Naive thymus-derived CD4-positive, alpha-beta T cell (primary cell): ENCODE measurements at regions not wholly inside any gene's neighbourhood (a gene's known extent, or its start where the extent isn't known, plus 50 kb on each side); places are given as distances from the start of the nearest gene placed in this dataset.

ENCODE experiments used
- ATAC-seq: fragments of 150-1000 bp; cut with Tn5 transposase; 2 replicates; pipeline ENCODE4 v1.10.0; 2021; ENCODE audit warnings: mild to moderate bottlenecking, moderate library complexity
- CTCF ChIA-PET: fragments of 350-600 bp; sonication (Branson Sonifier 250); formaldehyde crosslinking; loops from one replicate; lab custom pipeline; 2021; ENCODE audit warnings: antibody characterized with exemption; lab: Charles Lee
- POLR2A ChIA-PET: fragments of 350-600 bp; sonication (Branson Sonifier 250); formaldehyde crosslinking; loops from one replicate; lab custom pipeline; 2021; ENCODE audit warnings: antibody characterized with exemption, inconsistent platforms; lab: Charles Lee
- DNase-seq, 9 donors: peaks; one replicate each; pipeline versions ENCODE4 v3.0.0 to v3.0.0-alpha.2; 2020 to 2022; ENCODE audit warnings: mixed read lengths in 1 of 9
- H3K27ac ChIP-seq: one replicate; pipeline ENCODE4 v1.7.0; 2013; ENCODE audit warnings: mild to moderate bottlenecking, low read depth, low read length, moderate library complexity
- H3K27me3 ChIP-seq, 2 donors: one replicate each; pipeline ENCODE4 v1.7.0; 2013; ENCODE audit warnings: low read length in 2 of 2, mild to moderate bottlenecking in 2 of 2, moderate library complexity in 2 of 2; ENCODE audit not compliant: control insufficient read depth in 2 of 2, insufficient read depth in 2 of 2
- H3K36me3 ChIP-seq, 3 experiments: 1 replicate in 2 of 3; 2 replicates in 1 of 3; pipeline ENCODE4 v1.7.0; 2013; ENCODE audit warnings: low read length in 3 of 3, mild to moderate bottlenecking in 3 of 3, moderate library complexity in 1 of 3; ENCODE audit not compliant: insufficient read depth in 3 of 3, control insufficient read depth in 2 of 3
- H3K4me1 ChIP-seq, 2 donors: one replicate each; pipeline ENCODE4 v1.7.0; 2013; ENCODE audit warnings: low read length in 2 of 2, mild to moderate bottlenecking in 2 of 2, moderate library complexity in 1 of 2; ENCODE audit not compliant: control insufficient read depth in 2 of 2, insufficient read depth in 2 of 2
- H3K4me3 ChIP-seq: 2 replicates; pipeline ENCODE4 v1.7.0; 2013; ENCODE audit warnings: mild to moderate bottlenecking, low read length
- H3K9me3 ChIP-seq, 3 experiments: 1 replicate in 2 of 3; 2 replicates in 1 of 3; pipeline ENCODE4 v1.7.0; 2013; ENCODE audit warnings: low read length in 3 of 3; ENCODE audit not compliant: control insufficient read depth in 2 of 3
- H3K27ac Mint-ChIP-seq, 9 donors: one replicate each; pipeline ENCODE4 v1.8.0; 2020 to 2022; ENCODE audit warnings: mixed read lengths in 9 of 9, mild to moderate bottlenecking in 8 of 9, moderate library complexity in 5 of 9, inconsistent platforms in 2 of 9
- H3K27me3 Mint-ChIP-seq, 5 donors: one replicate each; pipeline ENCODE4 v1.8.0; 2021 to 2022; ENCODE audit warnings: mixed read lengths in 5 of 5, mild to moderate bottlenecking in 1 of 5
- H3K36me3 Mint-ChIP-seq, 5 donors: one replicate each; pipeline ENCODE4 v1.8.0; 2020 to 2022; ENCODE audit warnings: mixed read lengths in 5 of 5, mild to moderate bottlenecking in 3 of 5, inconsistent platforms in 1 of 5
- H3K4me1 Mint-ChIP-seq, 7 donors: one replicate each; pipeline ENCODE4 v1.8.0; 2020 to 2022; ENCODE audit warnings: mixed read lengths in 7 of 7, mild to moderate bottlenecking in 3 of 7, inconsistent platforms in 1 of 7
- H3K4me3 Mint-ChIP-seq, 10 donors: one replicate each; pipeline ENCODE4 v1.8.0; 2020 to 2022; ENCODE audit warnings: mild to moderate bottlenecking in 10 of 10, mixed read lengths in 10 of 10, moderate library complexity in 6 of 10, inconsistent platforms in 2 of 10
- H3K9me3 Mint-ChIP-seq, 11 donors: one replicate each; pipeline ENCODE4 v1.8.0; 2020 to 2022; ENCODE audit warnings: mixed read lengths in 11 of 11, mild to moderate bottlenecking in 4 of 11, inconsistent platforms in 1 of 11, moderate library complexity in 1 of 11
- intact Hi-C, 2 donors: fragments of 100-400 bp; cut with micrococcal nuclease; formaldehyde crosslinking; loops; one replicate each; pipeline ENCODE4 v1.15.1; 2023

DNA sequence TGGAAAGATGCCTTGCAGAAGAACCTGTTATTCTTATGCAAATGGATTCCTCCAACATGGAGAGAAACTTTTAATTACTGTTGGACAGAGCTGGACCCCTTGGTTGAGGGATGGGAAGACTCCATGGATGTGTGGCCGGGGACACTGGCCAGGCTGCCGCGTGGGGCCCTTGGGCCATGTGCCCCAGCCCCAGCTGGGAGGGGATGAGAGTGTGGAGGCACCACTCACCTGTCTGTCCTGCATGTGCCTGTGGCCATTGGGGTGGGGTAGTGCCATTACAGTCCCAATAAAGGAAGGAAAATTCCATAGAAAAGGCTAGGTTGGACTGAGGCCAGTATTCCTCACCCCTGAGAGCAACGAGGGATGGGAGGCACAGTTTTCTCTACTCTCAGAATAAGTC lies 564.5 kb upstream of the PTBP2 start:
- Histone ChIP-seq H3K27ac (no peak overlapping the region), H3K9me3 (peaks cover 0 to 13% (median 0%) of the 10 kb centered on the region in 3 experiments), H3K4me3 (no peak overlapping the region), H3K27me3 (no peaks in the 10 kb centered on the region), H3K4me1 (no peaks in the 10 kb centered on the region), H3K36me3 (no peaks in the 10 kb centered on the region)
- H3K4me1 Mint-ChIP-seq: no peaks in the 10 kb centered on the region
- no peaks in the 10 kb centered on the region for H3K27me3 Mint-ChIP-seq
- H3K36me3 Mint-ChIP-seq: no peaks in the 10 kb centered on the region
- no peak overlapping the region for H3K27ac Mint-ChIP-seq
- intact Hi-C loops: no loop called here
- peaks cover 0 to 43% (median 8%) of the 10 kb centered on the region in 11 donors for H3K9me3 Mint-ChIP-seq
- DNase-seq: no peak
- ATAC-seq: no peak
- ChIA-PET CTCF (no interaction called here), POLR2A (no interaction called here)
- H3K4me3 Mint-ChIP-seq: no peak overlapping the region

DNA sequence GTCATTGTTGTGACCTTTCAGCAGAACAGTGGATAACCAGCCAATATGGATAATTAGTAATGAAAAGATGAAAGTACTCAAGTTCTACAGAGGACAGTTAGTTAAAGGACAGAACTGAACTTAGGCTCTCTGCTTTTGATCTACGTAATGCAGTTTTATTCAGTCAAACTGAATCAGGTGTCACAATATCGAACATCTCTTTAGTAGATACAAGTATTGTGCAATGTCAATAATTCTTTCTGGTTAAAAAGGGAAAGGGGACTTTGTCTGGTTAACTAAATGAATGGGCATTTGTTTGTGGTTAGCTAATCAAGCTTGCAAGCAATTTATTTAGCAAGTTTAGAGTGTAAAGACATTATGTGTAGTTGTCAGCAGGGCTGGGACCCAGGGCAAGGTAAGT lies 562.2 kb upstream of the PTBP2 start:
- Histone ChIP-seq H3K4me1 (no peaks in the 10 kb centered on the region), H3K9me3 (peaks cover 0 to 3% (median 0%) of the 10 kb centered on the region in 3 experiments), H3K36me3 (no peaks in the 10 kb centered on the region), H3K4me3 (no peak overlapping the region), H3K27me3 (no peaks in the 10 kb centered on the region), H3K27ac (no peak overlapping the region)
- Mint-ChIP-seq H3K4me3 (no peak overlapping the region), H3K4me1 (no peaks in the 10 kb centered on the region), H3K27ac (no peak overlapping the region), H3K27me3 (no peaks in the 10 kb centered on the region), H3K9me3 (peaks cover 3 to 43% (median 12%) of the 10 kb centered on the region in 11 donors), H3K36me3 (no peaks in the 10 kb centered on the region)
- no peak for ATAC-seq
- ChIA-PET POLR2A (no interaction called here), CTCF (no interaction called here)
- no peak for DNase-seq
- intact Hi-C loops: no loop called here

DNA sequence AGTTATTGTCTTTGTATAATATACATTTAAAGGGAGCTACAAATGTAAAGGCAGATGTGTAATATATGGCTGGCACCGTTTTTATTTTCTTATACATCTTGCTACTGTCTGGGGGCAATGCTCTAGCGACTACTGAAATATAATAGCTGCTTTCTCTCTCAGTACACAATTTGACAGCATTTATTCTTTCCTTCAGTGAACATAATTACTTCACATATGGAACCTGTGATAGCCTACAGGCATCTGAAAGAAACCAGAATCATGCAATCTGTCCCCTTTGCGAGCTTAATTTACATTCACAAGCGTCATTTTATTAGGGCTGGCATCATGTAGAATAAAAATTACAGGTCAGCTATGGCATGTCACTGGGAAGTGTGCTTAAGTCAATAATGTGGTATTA lies 557.5 kb upstream of the PTBP2 start:
- no peak overlapping the region for H3K27ac Mint-ChIP-seq
- H3K4me3 Mint-ChIP-seq: no peak overlapping the region
- ChIA-PET POLR2A (no interaction called here), CTCF (no interaction called here)
- peaks cover 1 to 38% (median 10%) of the 10 kb centered on the region in 11 donors for H3K9me3 Mint-ChIP-seq
- H3K4me1 Mint-ChIP-seq: no peaks in the 10 kb centered on the region
- Histone ChIP-seq H3K27ac (no peak overlapping the region), H3K4me3 (no peak overlapping the region), H3K27me3 (no peaks in the 10 kb centered on the region), H3K4me1 (no peaks in the 10 kb centered on the region), H3K9me3 (no peaks in the 10 kb centered on the region), H3K36me3 (no peaks in the 10 kb centered on the region)
- intact Hi-C loops: no loop called here
- DNase-seq: no peak
- H3K36me3 Mint-ChIP-seq: no peaks in the 10 kb centered on the region
- no peak for ATAC-seq
- H3K27me3 Mint-ChIP-seq: no peaks in the 10 kb centered on the region

DNA sequence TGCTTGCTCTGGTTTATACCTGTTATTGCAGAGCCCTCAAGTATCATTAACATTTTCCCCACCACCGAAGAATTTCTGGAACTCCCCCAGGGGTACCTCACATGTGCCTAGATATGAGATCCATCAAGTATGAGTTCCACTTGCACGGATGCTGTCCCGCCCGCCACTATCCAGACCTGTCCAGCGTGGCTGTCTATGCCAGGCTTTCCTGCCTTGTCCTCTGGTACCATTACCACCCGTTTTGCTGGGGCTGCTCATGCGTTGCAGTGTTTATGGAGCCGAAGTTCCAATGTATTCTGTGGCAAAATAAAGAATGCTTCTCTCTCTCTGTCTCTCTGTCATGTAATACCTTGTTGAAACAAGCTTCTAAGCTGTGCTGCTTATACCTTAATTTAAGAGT lies 543.5 kb upstream of the PTBP2 start:
- H3K9me3 Mint-ChIP-seq: peaks cover 0 to 17% (median 0%) of the 10 kb centered on the region in 11 donors
- Histone ChIP-seq H3K27me3 (no peaks in the 10 kb centered on the region), H3K36me3 (no peaks in the 10 kb centered on the region), H3K9me3 (no peaks in the 10 kb centered on the region), H3K27ac (no peak overlapping the region), H3K4me3 (no peak overlapping the region), H3K4me1 (no peaks in the 10 kb centered on the region)
- H3K4me3 Mint-ChIP-seq: no peak overlapping the region
- CTCF ChIA-PET: no interaction called here
- DNase-seq (no peak), ATAC-seq (no peak)
- no peak overlapping the region for H3K27ac Mint-ChIP-seq
- H3K4me1 Mint-ChIP-seq: peaks cover 0 to 2% (median 0%) of the 10 kb centered on the region in 7 donors
- no peaks in the 10 kb centered on the region for H3K27me3 Mint-ChIP-seq
- POLR2A ChIA-PET: no interaction called here
- intact Hi-C loops: no loop called here
- H3K36me3 Mint-ChIP-seq: no peaks in the 10 kb centered on the region

DNA sequence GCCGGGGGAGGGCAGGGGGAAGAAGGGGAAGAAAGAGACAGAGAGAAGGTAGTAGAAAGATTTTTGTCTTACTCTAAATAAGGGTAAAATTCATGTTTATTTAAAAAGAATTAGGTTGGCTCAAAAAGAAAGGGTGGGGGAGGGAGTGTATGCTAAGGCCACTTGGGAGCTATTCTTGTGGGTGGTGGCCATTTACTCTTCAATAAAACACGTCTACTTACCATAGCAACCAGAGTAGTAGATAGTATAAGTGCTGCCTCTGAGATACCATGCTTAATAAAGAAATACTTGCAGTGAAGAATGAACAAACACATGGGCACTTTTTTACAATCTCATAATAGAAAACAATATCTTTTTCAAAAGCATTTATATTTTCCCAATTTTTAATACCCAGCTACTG lies 538.1 kb upstream of the PTBP2 start:
- peaks cover 0 to 2% (median 0%) of the 10 kb centered on the region in 7 donors for H3K4me1 Mint-ChIP-seq
- DNase-seq (no peak), ATAC-seq (no peak)
- no peak overlapping the region for H3K27ac Mint-ChIP-seq
- Histone ChIP-seq H3K27ac (no peak overlapping the region), H3K9me3 (no peaks in the 10 kb centered on the region), H3K4me3 (no peak overlapping the region), H3K4me1 (no peaks in the 10 kb centered on the region), H3K27me3 (no peaks in the 10 kb centered on the region), H3K36me3 (no peaks in the 10 kb centered on the region)
- intact Hi-C loops: no loop called here
- ChIA-PET CTCF (no interaction called here), POLR2A (no interaction called here)
- H3K9me3 Mint-ChIP-seq: peaks cover 0 to 10% (median 0%) of the 10 kb centered on the region in 11 donors
- H3K27me3 Mint-ChIP-seq: no peaks in the 10 kb centered on the region
- H3K36me3 Mint-ChIP-seq: no peaks in the 10 kb centered on the region
- no peak overlapping the region for H3K4me3 Mint-ChIP-seq

DNA sequence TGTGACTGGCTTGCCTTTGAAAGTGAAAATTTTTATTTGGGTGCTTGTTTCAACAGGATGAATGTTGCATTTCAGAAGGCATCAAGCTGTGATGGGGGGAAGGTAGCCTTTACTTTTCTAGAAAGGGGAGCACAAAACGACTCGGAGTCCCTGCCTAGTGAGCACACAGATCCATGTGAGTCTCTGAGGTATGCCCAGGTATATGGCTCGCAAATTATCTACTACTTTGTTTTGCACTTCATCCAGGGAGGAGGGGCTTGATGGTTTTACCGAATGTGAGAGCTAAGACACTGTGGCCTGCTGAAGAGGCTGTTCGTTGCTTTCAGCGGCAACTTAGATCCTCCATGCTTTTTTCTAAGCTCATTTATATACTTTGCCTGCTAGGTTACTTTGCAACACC lies 537.7 kb upstream of the PTBP2 start:
- H3K27me3 Mint-ChIP-seq: no peaks in the 10 kb centered on the region
- Histone ChIP-seq H3K4me3 (no peak overlapping the region), H3K27ac (no peak overlapping the region), H3K4me1 (no peaks in the 10 kb centered on the region), H3K9me3 (no peaks in the 10 kb centered on the region), H3K27me3 (no peaks in the 10 kb centered on the region), H3K36me3 (no peaks in the 10 kb centered on the region)
- H3K36me3 Mint-ChIP-seq: no peaks in the 10 kb centered on the region
- DNase-seq (no peak), ATAC-seq (no peak)
- ChIA-PET POLR2A (no interaction called here), CTCF (no interaction called here)
- H3K4me3 Mint-ChIP-seq: no peak overlapping the region
- H3K9me3 Mint-ChIP-seq: peaks cover 0 to 9% (median 0%) of the 10 kb centered on the region in 11 donors
- H3K27ac Mint-ChIP-seq: no peak overlapping the region
- intact Hi-C loops: no loop called here
- peaks cover 0 to 2% (median 0%) of the 10 kb centered on the region in 7 donors for H3K4me1 Mint-ChIP-seq

DNA sequence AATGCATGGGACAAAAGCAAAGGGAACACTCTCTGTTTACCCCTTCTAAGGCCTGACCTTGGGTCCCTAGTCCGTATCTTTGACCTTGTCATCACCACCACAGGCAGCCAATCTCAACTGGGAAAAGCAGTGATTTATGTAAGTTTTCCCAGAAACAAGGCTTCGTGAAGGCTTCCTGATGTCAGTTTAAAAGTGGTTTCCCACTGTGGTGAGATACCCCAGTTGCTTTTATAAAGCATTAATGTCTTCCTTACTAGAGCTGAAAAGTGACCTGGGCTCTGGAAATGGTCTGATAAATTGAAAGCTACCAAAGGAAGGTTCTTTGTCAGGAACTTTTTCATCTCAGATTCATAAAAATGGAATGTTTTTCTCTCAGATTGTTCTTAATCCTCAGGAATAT lies 536.4 kb upstream of the PTBP2 start:
- H3K4me3 ChIP-seq: no peak overlapping the region
- no peaks in the 10 kb centered on the region for H3K9me3 ChIP-seq
- Mint-ChIP-seq H3K4me3 (no peak overlapping the region), H3K27me3 (no peaks in the 10 kb centered on the region), H3K27ac (no peak overlapping the region), H3K9me3 (peaks cover 0 to 5% (median 3%) of the 10 kb centered on the region in 11 donors), H3K4me1 (no peaks in the 10 kb centered on the region), H3K36me3 (no peaks in the 10 kb centered on the region)
- no peaks in the 10 kb centered on the region for H3K36me3 ChIP-seq
- ChIA-PET CTCF (no interaction called here), POLR2A (no interaction called here)
- DNase-seq: no peak
- no peak for ATAC-seq
- H3K27me3 ChIP-seq: no peaks in the 10 kb centered on the region
- H3K4me1 ChIP-seq: no peaks in the 10 kb centered on the region
- intact Hi-C loops: no loop called here
- no peak overlapping the region for H3K27ac ChIP-seq
